Heart right ventricle (tissue), 16 donors: ENCODE measurements at regions not wholly inside any gene's neighbourhood (a gene's known extent, or its start where the extent isn't known, plus 50 kb on each side); places are given as distances from the start of the nearest gene placed in this dataset.

Experiments
- ATAC-seq, 8 donors: fragments of 200-7000 bp; cut with Tn5 transposase; one replicate each; pipeline ENCODE4 v1.9.1; 2020; ENCODE audit warnings: mild to moderate bottlenecking in 8 of 8, moderate library complexity in 8 of 8, moderate number of reproducible peaks in 1 of 8
- DNase-seq, 2 donors: peaks; one replicate each; pipeline ENCODE4 v3.0.0-alpha.2; 2020
- H3K27ac ChIP-seq, 10 donors: fragments of 200-600 bp; sonication (generic) in 2 of 10; one replicate each; pipeline versions ENCODE4 v1.5.0 to v1.8.0; 2020 to 2022; ENCODE audit warnings: mild to moderate bottlenecking in 3 of 10
- H3K27me3 ChIP-seq, 7 donors: fragments of 200-600 bp; one replicate each; pipeline ENCODE4 v1.8.0; 2021 to 2022; ENCODE audit warnings: mild to moderate bottlenecking in 2 of 7
- H3K36me3 ChIP-seq, 9 donors: fragments of 200-600 bp; sonication (generic) in 1 of 9; one replicate each; pipeline versions ENCODE4 v1.5.0 to v1.8.0; 2020 to 2022; ENCODE audit warnings: mild to moderate bottlenecking in 2 of 9
- H3K4me1 ChIP-seq, 9 donors: fragments of 200-600 bp; sonication (generic) in 1 of 9; one replicate each; pipeline versions ENCODE4 v1.5.0 to v1.8.0; 2020 to 2022; ENCODE audit warnings: mild to moderate bottlenecking in 4 of 9
- H3K4me3 ChIP-seq, 10 donors: fragments of 200-600 bp; sonication (generic) in 2 of 10; one replicate each; pipeline versions ENCODE4 v1.5.0 to v1.8.0; 2020 to 2022; ENCODE audit warnings: mild to moderate bottlenecking in 7 of 10, moderate library complexity in 2 of 10
- H3K9me3 ChIP-seq, 11 donors: fragments of 200-600 bp in 10 of 11; sonication (generic) in 2 of 11; one replicate each; pipeline versions ENCODE4 v1.5.0 to v1.8.0; 2013 to 2022; ENCODE audit warnings: mild to moderate bottlenecking in 2 of 11, control low read depth in 1 of 11, moderate library complexity in 1 of 11
- CTCF ChIP-seq, 9 donors: fragments of 200-600 bp; sonication (generic) in 2 of 9; IDR thresholded peaks; one replicate each; pipeline versions ENCODE4 v1.5.0 to v1.8.0; 2021 to 2022; ENCODE audit warnings: antibody characterized with exemption in 9 of 9, mild to moderate bottlenecking in 5 of 9, moderate library complexity in 1 of 9
- WGBS, 2 donors: extraction: QIAGEN DNeasy Blood & Tissue Kit; methylation state at CpG; one replicate each; pipeline ENCODE4 v1.1.7; 2013; ENCODE audit warnings: inconsistent platforms in 1 of 2; 5-methylcytosine and 5-hydroxymethylcytosine counted together
- intact Hi-C, 10 donors: fragments of 100-400 bp; cut with DNase I; formaldehyde crosslinking; loops; one replicate each; pipeline versions ENCODE4 v1.11.1 to v1.14.2; 2022
- donor health status: Arrhythmogenic right ventricular cardiomyopathy.
- donor health status: ischemic (EF 13 %, LVEDD 7.1; RV severe dilation, severe dysfunction).
- donor health status: healthy with polysubstance abuse.
- donor health status: DM: no; HTN: yes; CAD: no.
- donor health status: DM: no; HTN: no; CAD: no.
- donor health status: ischemic (EF 25% LVEDD 6.9; RV normal size, moderate dysfunction).
- donor health status: ischemic (EF 25% LVEDD 5.7; RV mildly dilated, moderate dysfunction).
- donor health status: healthy.
- donor health status: DM: yes; HTN: yes; CAD: no.
- donor health status: Ischemic cardiomyopathy.
- donor health status: ischemic (EF 35%, LVEDD 5.7; RV mildly dilated, moderate dysfunction).
- donor health status: nonischemic (EF 11% LVEDD 7.7; RV severe dilation, severe dysfunction).
- donor health status: DM: yes; HTN: yes; CAD: no.
- donor health status: PGD.
- donor health status: ischemic (EF 29% LVEDD 5.4; RV normal size, mild dysfunction).
- donor health status: nonischemic (EF 23%, LVEDD 6.1; RV moderate dilation, normal function).

GRCh38 chr13:106989876-106990275 is 421.9 kb upstream of the ARGLU1 start:
- ATAC-seq: peak in 3 of 8 donors; percentile 16 to 54 (median 28)
- 44 to 49% methylated on average over 3 of the region's 3 CpGs for WGBS, 2 donors
- no peaks in the 10 kb centered on the region for H3K27me3 ChIP-seq
- DNase-seq: no peak
- no peak overlapping the region for H3K4me3 ChIP-seq
- intact Hi-C loops: no loop called here
- H3K36me3 ChIP-seq: no peaks in the 10 kb centered on the region
- H3K9me3 ChIP-seq: no peaks in the 10 kb centered on the region
- no peak for TF ChIP-seq CTCF (IDR thresholded peaks at IDR 0.05)
- H3K4me1 ChIP-seq: peaks cover 0 to 22% (median 4%) of the 10 kb centered on the region in 9 donors
- no peak overlapping the region for H3K27ac ChIP-seq

GRCh38 chr13:106987427-106987785 is 419.5 kb upstream of the ARGLU1 start:
- intact Hi-C loops: no loop called here
- H3K9me3 ChIP-seq: no peaks in the 10 kb centered on the region
- no peaks in the 10 kb centered on the region for H3K36me3 ChIP-seq
- no peaks in the 10 kb centered on the region for H3K27me3 ChIP-seq
- H3K27ac ChIP-seq: no peak overlapping the region
- ATAC-seq (no peak), DNase-seq (peak in 1 of 2 donors; percentile 11)
- peaks cover 0 to 22% (median 4%) of the 10 kb centered on the region in 9 donors for H3K4me1 ChIP-seq
- WGBS, 2 donors: 71 to 81% methylated on average over 5 of the region's 5 CpGs
- no peak for TF ChIP-seq CTCF (IDR thresholded peaks at IDR 0.05)
- H3K4me3 ChIP-seq: no peak overlapping the region

GRCh38 chr13:106986687-106987426 is 418.9 kb upstream of the ARGLU1 start:
- no peak for ATAC-seq
- no peaks in the 10 kb centered on the region for H3K9me3 ChIP-seq
- no peak for TF ChIP-seq CTCF (IDR thresholded peaks at IDR 0.05)
- WGBS, 2 donors: 75 to 83% methylated on average over 10 of the region's 10 CpGs
- peaks cover 0 to 22% (median 4%) of the 10 kb centered on the region in 9 donors for H3K4me1 ChIP-seq
- H3K36me3 ChIP-seq: no peaks in the 10 kb centered on the region
- DNase-seq: no peak
- intact Hi-C loops: no loop called here
- H3K4me3 ChIP-seq: no peak overlapping the region
- H3K27ac ChIP-seq: no peak overlapping the region
- H3K27me3 ChIP-seq: no peaks in the 10 kb centered on the region

- no peak overlapping the region for H3K4me3 ChIP-seq
- whole genome bisulfite sequencing, 2 donors: 57 to 59% methylated on average over 7 of the region's 7 CpGs
- H3K27me3 ChIP-seq: no peaks in the 10 kb centered on the region
- intact Hi-C loops: no loop called here
- peaks cover 0 to 22% (median 4%) of the 10 kb centered on the region in 9 donors for H3K4me1 ChIP-seq
- TF ChIP-seq CTCF (IDR thresholded peaks at IDR 0.05): no peak
- no peaks in the 10 kb centered on the region for H3K9me3 ChIP-seq
- ATAC-seq (peak in 3 of 8 donors; percentile 31 to 37 (median 34)), DNase-seq (no peak)
- no peaks in the 10 kb centered on the region for H3K36me3 ChIP-seq
- no peak overlapping the region for H3K27ac ChIP-seq
Observed at GRCh38 chr13:106986033-106986484, 418.1 kb upstream of the ARGLU1 start.
